Suprapubic skin (tissue), 4 donors: ENCODE measurements at regions not wholly inside any gene's neighbourhood (a gene's known extent, or its start where the extent isn't known, plus 50 kb on each side); places are given as distances from the start of the nearest gene placed in this dataset.
"Not testable (repeated sequence)": the region's sequence is repeated elsewhere in the genome, so short reads cannot be mapped to it uniquely, and the experiment has no call there.

Experiments used
- DNase-seq, 2 donors: peaks; one replicate each; pipeline ENCODE4 v3.0.0-alpha.2; 2019; ENCODE audit warnings: low spot score in 2 of 2
- H3K27ac ChIP-seq: fragments of 200-600 bp; sonication (generic); one replicate; pipeline ENCODE4 v1.5.1; 2019
- H3K27me3 ChIP-seq: fragments of 200-600 bp; sonication (generic); one replicate; pipeline ENCODE4 v1.5.1; 2019
- H3K36me3 ChIP-seq: fragments of 200-600 bp; sonication (generic); one replicate; pipeline ENCODE4 v1.5.1; 2019
- H3K4me1 ChIP-seq: fragments of 200-600 bp; sonication (generic); one replicate; pipeline ENCODE4 v1.5.1; 2019
- H3K4me3 ChIP-seq: fragments of 200-600 bp; sonication (generic); one replicate; pipeline ENCODE4 v1.5.1; 2019; ENCODE audit warnings: mild to moderate bottlenecking
- H3K9me3 ChIP-seq: fragments of 200-600 bp; sonication (generic); one replicate; pipeline ENCODE4 v1.5.1; 2019
- EP300 ChIP-seq: sonication (generic); formaldehyde crosslinking; IDR thresholded peaks from one replicate; pipeline ENCODE4 v1.6.1; 2017; ENCODE audit warnings: antibody characterized with exemption
- POLR2A ChIP-seq, 2 donors: fragments of 450-650 bp; IDR thresholded peaks; one replicate each; pipeline ENCODE4 v1.6.1; 2017; ENCODE audit warnings: antibody characterized with exemption in 2 of 2, mild to moderate bottlenecking in 2 of 2, moderate library complexity in 2 of 2
- POLR2AphosphoS5 ChIP-seq, 3 donors: sonication (generic); formaldehyde crosslinking; IDR thresholded peaks; one replicate each; pipeline ENCODE4 v1.6.1; 2017; ENCODE audit warnings: antibody characterized with exemption in 3 of 3
- WGBS: methylation state at CpG from one replicate; pipeline ENCODE4 v1.1.5; 2018; 5-methylcytosine and 5-hydroxymethylcytosine counted together
- TF ChIP-seq, protein P1 (sequence below), 2 donors: fragments of 200-600 bp in 1 of 2; fragments of 450-650 bp in 1 of 2; sonication (generic) in 1 of 2; IDR thresholded peaks; one replicate each; pipeline ENCODE4 v1.5.1; 2016 to 2019; ENCODE audit warnings: antibody characterized with exemption in 2 of 2, mild to moderate bottlenecking in 1 of 2, moderate library complexity in 1 of 2

DNA sequence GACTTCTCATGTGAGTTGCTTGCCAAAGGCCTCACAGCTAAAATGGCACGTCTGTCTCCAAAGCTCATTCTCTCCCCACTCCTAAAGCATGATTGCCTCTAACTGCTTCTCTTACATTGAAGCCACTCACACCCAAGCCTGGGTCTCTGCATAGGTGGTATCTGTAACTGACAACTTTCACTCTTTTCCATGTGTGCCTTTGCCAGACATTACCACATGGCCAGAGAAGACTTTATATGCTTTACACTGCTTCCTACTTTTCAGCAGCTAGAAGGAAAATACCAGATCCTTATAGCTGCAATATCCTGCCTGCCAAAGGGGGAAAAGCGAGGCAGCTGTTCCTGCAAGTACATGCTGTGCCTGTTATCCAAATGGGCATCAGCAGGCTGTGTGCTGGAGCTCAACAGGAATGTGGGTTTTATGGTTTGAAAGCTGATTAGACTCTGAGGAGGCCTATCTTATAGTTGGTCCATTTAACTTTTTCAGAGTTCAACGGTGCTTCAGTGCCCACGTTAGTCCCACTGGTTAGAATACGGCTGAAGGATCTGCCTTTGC, 547.1 kb downstream of the RAB38 start:
- TF ChIP-seq, protein P1, sequence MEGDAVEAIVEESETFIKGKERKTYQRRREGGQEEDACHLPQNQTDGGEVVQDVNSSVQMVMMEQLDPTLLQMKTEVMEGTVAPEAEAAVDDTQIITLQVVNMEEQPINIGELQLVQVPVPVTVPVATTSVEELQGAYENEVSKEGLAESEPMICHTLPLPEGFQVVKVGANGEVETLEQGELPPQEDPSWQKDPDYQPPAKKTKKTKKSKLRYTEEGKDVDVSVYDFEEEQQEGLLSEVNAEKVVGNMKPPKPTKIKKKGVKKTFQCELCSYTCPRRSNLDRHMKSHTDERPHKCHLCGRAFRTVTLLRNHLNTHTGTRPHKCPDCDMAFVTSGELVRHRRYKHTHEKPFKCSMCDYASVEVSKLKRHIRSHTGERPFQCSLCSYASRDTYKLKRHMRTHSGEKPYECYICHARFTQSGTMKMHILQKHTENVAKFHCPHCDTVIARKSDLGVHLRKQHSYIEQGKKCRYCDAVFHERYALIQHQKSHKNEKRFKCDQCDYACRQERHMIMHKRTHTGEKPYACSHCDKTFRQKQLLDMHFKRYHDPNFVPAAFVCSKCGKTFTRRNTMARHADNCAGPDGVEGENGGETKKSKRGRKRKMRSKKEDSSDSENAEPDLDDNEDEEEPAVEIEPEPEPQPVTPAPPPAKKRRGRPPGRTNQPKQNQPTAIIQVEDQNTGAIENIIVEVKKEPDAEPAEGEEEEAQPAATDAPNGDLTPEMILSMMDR (IDR thresholded peaks at IDR 0.05), result no peak
- no peak for TF ChIP-seq POLR2AphosphoS5 (IDR thresholded peaks at IDR 0.05)
- TF ChIP-seq EP300, result no peak
- TF ChIP-seq POLR2A (IDR thresholded peaks at IDR 0.05), result no peak
- H3K4me1 ChIP-seq, result no peaks in the 10 kb centered on the region
- no peaks in the 10 kb centered on the region for H3K27me3 ChIP-seq
- DNase-seq, result no peak
- no peak overlapping the region for H3K27ac ChIP-seq
- 54% methylated on average over 5 of the region's 5 CpGs for WGBS
- peaks cover 3% of the 10 kb centered on the region for H3K9me3 ChIP-seq
- no peak overlapping the region for H3K4me3 ChIP-seq
- no peaks in the 10 kb centered on the region for H3K36me3 ChIP-seq

DNA sequence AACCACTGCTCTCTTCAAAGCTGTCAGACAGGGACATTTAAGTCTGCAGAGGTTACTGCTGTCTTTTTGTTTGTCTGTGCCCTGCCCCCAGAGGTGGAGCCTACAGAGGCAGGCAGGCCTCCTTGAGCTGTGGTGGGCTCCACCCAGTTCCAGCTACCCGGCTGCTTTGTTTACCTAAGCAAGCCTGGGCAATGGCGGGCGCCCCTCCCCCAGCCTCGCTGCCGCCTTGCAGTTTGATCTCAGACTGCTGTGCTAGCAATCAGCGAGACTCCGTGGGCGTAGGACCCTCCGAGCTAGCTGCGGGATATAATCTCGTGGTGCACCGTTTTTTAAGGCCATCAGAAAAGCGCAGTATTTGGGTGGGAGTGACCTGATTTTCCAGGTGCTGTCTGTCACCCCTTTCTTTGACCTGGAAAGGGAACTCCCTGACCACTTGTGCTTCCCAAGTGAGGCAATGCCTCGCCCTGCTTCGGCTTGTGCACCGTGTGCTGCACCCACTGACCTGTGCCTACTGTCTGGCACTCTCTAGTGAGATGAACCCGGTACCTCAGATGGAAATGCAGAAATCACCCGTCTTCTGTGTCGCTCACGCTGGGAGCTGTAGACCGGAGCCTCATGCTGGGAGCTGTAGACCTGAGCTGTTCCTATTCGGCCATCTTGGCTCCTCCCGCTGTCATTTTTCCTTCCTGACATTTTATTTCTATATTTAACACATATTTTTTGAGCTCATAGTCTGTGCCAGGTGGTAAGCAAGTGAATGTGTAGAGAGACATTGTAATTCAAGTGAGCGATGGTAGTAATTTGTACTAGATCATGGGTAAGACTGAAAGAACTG, 551.5 kb downstream of the RAB38 start:
- not testable (repeated sequence) for H3K27me3 ChIP-seq, H3K36me3 ChIP-seq, H3K4me3 ChIP-seq, H3K9me3 ChIP-seq, H3K4me1 ChIP-seq, H3K27ac ChIP-seq, DNase-seq
- WGBS, result 81% methylated on average over 19 of the region's 24 CpGs

DNA sequence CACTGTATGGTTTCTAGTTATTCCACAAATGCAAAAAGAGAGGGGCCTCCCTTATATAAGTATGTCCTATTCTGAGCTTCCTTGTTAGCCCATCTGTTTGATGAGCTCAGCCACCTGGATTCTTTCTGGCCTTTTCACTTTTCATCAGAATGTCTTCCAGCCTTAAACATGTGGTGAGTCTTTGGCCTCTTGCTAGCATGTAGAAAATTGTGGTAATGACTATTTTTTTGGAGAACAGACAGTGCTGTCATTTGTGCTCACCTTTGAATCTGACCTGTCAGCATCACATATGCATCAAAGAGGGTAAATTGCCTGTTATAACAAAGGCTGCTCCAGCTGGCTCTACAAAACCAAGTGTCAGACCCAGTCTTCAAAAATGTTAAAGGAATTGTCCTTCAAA, 558.7 kb downstream of the RAB38 start:
- no peaks in the 10 kb centered on the region for H3K36me3 ChIP-seq
- TF ChIP-seq POLR2AphosphoS5 (IDR thresholded peaks at IDR 0.05) (no peak), POLR2A (IDR thresholded peaks at IDR 0.05) (no peak), EP300 (no peak)
- TF ChIP-seq, protein P1 (IDR thresholded peaks at IDR 0.05), result no peak

DNA sequence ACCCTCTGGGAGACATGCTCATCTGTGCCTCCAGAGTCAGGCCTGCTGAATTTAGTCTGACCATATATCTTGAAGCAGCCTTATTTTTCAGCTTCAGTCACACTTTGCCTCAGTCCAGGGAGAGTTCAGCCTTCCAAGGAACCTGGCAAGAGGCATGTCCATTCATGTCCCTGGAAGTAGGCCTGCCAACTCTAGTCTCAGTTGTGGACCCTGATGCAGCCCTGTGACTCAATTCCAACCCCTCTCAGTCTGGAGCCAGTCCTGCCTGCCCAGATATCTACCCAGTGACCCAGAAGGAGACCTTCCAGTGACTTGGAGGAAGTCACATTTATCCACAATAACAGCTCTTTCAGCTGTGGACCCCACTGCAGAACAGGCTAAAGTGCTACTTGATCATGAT, 566.6 kb downstream of the TMEM135 start:
- H3K4me1 ChIP-seq, result no peaks in the 10 kb centered on the region
- H3K36me3 ChIP-seq, result no peaks in the 10 kb centered on the region
- TF ChIP-seq, protein P1 (IDR thresholded peaks at IDR 0.05), result no peak
- no peak for TF ChIP-seq POLR2A (IDR thresholded peaks at IDR 0.05)
- no peak for TF ChIP-seq EP300
- no peak for TF ChIP-seq POLR2AphosphoS5 (IDR thresholded peaks at IDR 0.05)
- no peaks in the 10 kb centered on the region for H3K9me3 ChIP-seq
- DNase-seq, result no peak
- H3K27ac ChIP-seq, result no peak overlapping the region
- no peak overlapping the region for H3K4me3 ChIP-seq
- no peaks in the 10 kb centered on the region for H3K27me3 ChIP-seq

More for the DNA sequence above, 558.7 kb downstream of the RAB38 start:
- no peak for DNase-seq
- Histone ChIP-seq H3K27me3 (no peaks in the 10 kb centered on the region), H3K4me3 (no peak overlapping the region), H3K4me1 (no peaks in the 10 kb centered on the region), H3K9me3 (no peaks in the 10 kb centered on the region), H3K27ac (no peak overlapping the region)

DNA sequence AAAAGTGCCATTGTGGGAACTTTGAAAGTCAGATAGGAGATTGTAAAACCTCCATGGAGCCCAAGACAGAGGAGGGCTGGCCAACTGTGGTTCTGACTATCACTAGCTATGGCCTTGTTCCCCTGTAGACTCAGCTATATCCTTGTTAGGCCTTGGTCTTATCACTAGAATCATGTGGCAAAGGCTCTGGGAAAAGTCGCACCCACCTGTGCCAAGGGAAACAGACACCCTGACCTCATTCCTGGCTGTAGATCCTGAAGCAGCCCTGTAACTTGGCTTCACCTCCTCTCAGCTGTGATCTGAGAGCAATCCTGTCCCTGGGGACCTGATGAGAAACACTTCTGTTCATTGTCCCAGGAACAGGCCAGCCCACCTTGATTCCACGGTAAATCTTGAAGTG, 566.2 kb downstream of the TMEM135 start:
- DNase-seq, result no peak
- Histone ChIP-seq H3K27me3 (no peaks in the 10 kb centered on the region), H3K36me3 (no peaks in the 10 kb centered on the region), H3K27ac (no peak overlapping the region), H3K4me3 (no peak overlapping the region), H3K9me3 (no peaks in the 10 kb centered on the region), H3K4me1 (no peaks in the 10 kb centered on the region)
- 68% methylated on average over 2 of the region's 2 CpGs for WGBS
- no peak for TF ChIP-seq EP300
- TF ChIP-seq POLR2AphosphoS5 (IDR thresholded peaks at IDR 0.05), result no peak
- no peak for TF ChIP-seq POLR2A (IDR thresholded peaks at IDR 0.05)
- TF ChIP-seq, protein P1 (IDR thresholded peaks at IDR 0.05), result no peak
